HepG2 (cell line): ENCODE measurements at regions not wholly inside any gene's neighbourhood (a gene's known extent, or its start where the extent isn't known, plus 50 kb on each side); places are given as distances from the start of the nearest gene placed in this dataset.

ENCODE experiments used
- ATAC-seq: fragments of 200-7000 bp; cut with Tn5 transposase; 3 replicates; pipeline ENCODE4 v1.9.1; 2020; ENCODE audit warnings: mild to moderate bottlenecking, moderate library complexity
- BruUV-seq: library from RNA; stranded (reverse); fragments of 400-500 nt; replicated peaks from 2 replicates; lab custom pipeline; 2021; lab: Mats Ljungman, UMichigan
- CTCF ChIA-PET: fragments of 300-600 bp; formaldehyde crosslinking; extraction: SDS; loops from one replicate; lab custom pipeline; 2021; ENCODE audit warnings: low total read pairs, inconsistent platforms, low intra/inter-chr PET ratio; lab: Yijun Ruan, JAX
- POLR2A ChIA-PET: fragments of 350-600 bp; sonication (Branson Sonifier 250); formaldehyde crosslinking; loops from one replicate; lab custom pipeline; 2020; ENCODE audit warnings: antibody characterized with exemption, inconsistent platforms; lab: Yijun Ruan, JAX
- DNase-seq: peaks from one replicate; pipeline ENCODE4 v3.0.0-alpha.2; 2015; ENCODE audit warnings: low spot score
- FAIRE-seq: peaks from 3 replicates; lab custom pipeline; 2011; peaks lifted over from hg19 to GRCh38; lab: Jason Lieb, UNC
- H2AFZ ChIP-seq: one replicate; pipeline ENCODE4 v1.6.1; 2011; ENCODE audit warnings: low read length, inconsistent platforms
- H3K27ac ChIP-seq: fragments of 300-600 bp; 3 replicates; pipeline ENCODE4 v1.8.0; 2011; ENCODE audit warnings: mixed run types, mild to moderate bottlenecking, mixed read lengths, low read length, inconsistent platforms; ENCODE audit not compliant: insufficient read depth; ENCODE audit errors: extremely low read length
- H3K27me3 ChIP-seq, 2 experiments: fragments of 200-600 bp in 1 of 2; 2 replicates in 1 of 2; 3 replicates in 1 of 2; pipeline versions ENCODE4 v1.6.0 to v1.8.0; 2011; ENCODE audit warnings: low read length in 2 of 2, mild to moderate bottlenecking in 2 of 2, moderate library complexity in 2 of 2, inconsistent platforms in 1 of 2; ENCODE audit not compliant: insufficient read depth in 2 of 2, control insufficient read depth in 1 of 2
- H3K36me3 ChIP-seq, 2 experiments: fragments of 200-600 bp in 1 of 2; replicated peaks in 1 of 2; 2 replicates in 1 of 2; 3 replicates in 1 of 2; pipeline versions ENCODE4 v1.5.1 to v1.8.0; 2011; ENCODE audit warnings: low read length in 2 of 2, inconsistent platforms in 1 of 2; ENCODE audit not compliant: insufficient read depth in 2 of 2, control insufficient read depth in 1 of 2
- H3K4me1 ChIP-seq: 2 replicates; pipeline ENCODE4 v1.5.1; 2012; ENCODE audit warnings: low read length, inconsistent platforms; ENCODE audit not compliant: insufficient read depth
- H3K4me2 ChIP-seq: 2 replicates; pipeline ENCODE4 v1.6.0; 2011; ENCODE audit warnings: low read depth, low read length, inconsistent platforms
- H3K4me3 ChIP-seq, 3 experiments: fragments of 200-600 bp in 1 of 3; sonication (generic), shearing (Covaris generic) in 1 of 3; replicated peaks in 1 of 3; 2 replicates each; pipeline ENCODE4 v1.5.1; 2011 to 2016; ENCODE audit warnings: low read length in 3 of 3, inconsistent platforms in 2 of 3, low read depth in 2 of 3, mild to moderate bottlenecking in 2 of 3, control low read depth in 1 of 3, mixed read lengths in 1 of 3; ENCODE audit not compliant: insufficient read depth in 1 of 3
- H3K79me2 ChIP-seq: one replicate; pipeline ENCODE4 v1.6.1; 2011; ENCODE audit warnings: low read length, inconsistent platforms; ENCODE audit not compliant: insufficient read depth
- H3K9ac ChIP-seq: 2 replicates; pipeline ENCODE4 v1.6.0; 2011; ENCODE audit warnings: mild to moderate bottlenecking, low read depth, low read length, inconsistent platforms; ENCODE audit not compliant: insufficient read depth
- H3K9me3 ChIP-seq: 2 replicates; pipeline ENCODE4 v1.5.1; 2012; ENCODE audit warnings: mild to moderate bottlenecking, low read length
- H4K20me1 ChIP-seq: 2 replicates; pipeline ENCODE4 v1.6.0; 2011; ENCODE audit warnings: inconsistent platforms, mild to moderate bottlenecking, low read length, moderate library complexity; ENCODE audit not compliant: insufficient read depth
- ATF7 ChIP-seq, 2 experiments: fragments of 450-650 bp in 1 of 2; sonication (generic) in 1 of 2; formaldehyde crosslinking in 1 of 2; IDR thresholded peaks; 2 replicates each; pipeline versions ENCODE4 v1.4.0 to v1.6.1; 2016 to 2020; ENCODE audit warnings: antibody characterized with exemption in 1 of 2, mild to moderate bottlenecking in 1 of 2, missing genetic modification reagents in 1 of 2
- CEBPB ChIP-seq: IDR thresholded peaks from 2 replicates; pipeline ENCODE4 v1.6.1; 2011; ENCODE audit warnings: low read depth, low read length, improper control_type of control experiment, borderline replicate concordance
- CEBPG ChIP-seq: IDR thresholded peaks from 2 replicates; pipeline ENCODE4 v1.6.1; 2016
- FOXM1 ChIP-seq: sonication (generic); formaldehyde crosslinking; IDR thresholded peaks from 2 replicates; pipeline ENCODE4 v1.5.0; 2020; ENCODE audit warnings: missing genetic modification reagents
- FUBP1 ChIP-seq: sonication (generic); formaldehyde crosslinking; IDR thresholded peaks from 2 replicates; pipeline ENCODE4 v1.5.1; 2020; ENCODE audit warnings: missing genetic modification reagents, mild to moderate bottlenecking, borderline replicate concordance
- MYPOP ChIP-seq: sonication (generic); formaldehyde crosslinking; IDR thresholded peaks from 2 replicates; pipeline ENCODE4 v1.8.1; 2023; ENCODE audit warnings: mild to moderate bottlenecking, moderate library complexity, missing genetic modification reagents
- SMYD3 ChIP-seq: sonication (generic); formaldehyde crosslinking; IDR thresholded peaks from 2 replicates; pipeline ENCODE4 v1.8.1; 2023; ENCODE audit warnings: mild to moderate bottlenecking, missing genetic modification reagents
- SNAPC2 ChIP-seq: sonication (generic); formaldehyde crosslinking; IDR thresholded peaks from 2 replicates; pipeline ENCODE4 v1.8.1; 2022; ENCODE audit warnings: mild to moderate bottlenecking, missing genetic modification reagents
- ZBTB44 ChIP-seq: sonication (generic); formaldehyde crosslinking; IDR thresholded peaks from 2 replicates; pipeline ENCODE4 v1.4.0; 2020; ENCODE audit warnings: missing genetic modification reagents
- ZMAT3 ChIP-seq: sonication (generic); formaldehyde crosslinking; conservative IDR thresholded peaks from 2 replicates; pipeline ENCODE4 v1.7.0; 2021; ENCODE audit warnings: missing genetic modification reagents
- ZNF563 ChIP-seq: sonication (generic); formaldehyde crosslinking; IDR thresholded peaks from 2 replicates; pipeline ENCODE4 v1.8.0; 2022; ENCODE audit warnings: mild to moderate bottlenecking, moderate library complexity, missing genetic modification reagents
- WGBS: methylation state at CpG from one replicate; pipeline ENCODE4 v1.1.6; 2017; ENCODE audit warnings: low lambda C conversion rate; 5-methylcytosine and 5-hydroxymethylcytosine counted together
- in situ Hi-C: cut with HindIII; loops from 2 replicates; pipeline ENCODE4 v1.10.0; 2017; ENCODE audit warnings: low pct_unique_long_range_greater_than_20kb; ENCODE audit not compliant: extremely low pct_ligation_motif_present
- intact Hi-C: fragments of 100-400 bp; cut with micrococcal nuclease; formaldehyde crosslinking; loops from one replicate; pipeline ENCODE4 v1.10.0; 2022; ENCODE audit not compliant: unreplicated experiment
- TF ChIP-seq, protein P1 (sequence below): sonication (generic); formaldehyde crosslinking; IDR thresholded peaks from 2 replicates; pipeline ENCODE4 v1.5.0; 2020; ENCODE audit warnings: mild to moderate bottlenecking, missing genetic modification reagents

DNA sequence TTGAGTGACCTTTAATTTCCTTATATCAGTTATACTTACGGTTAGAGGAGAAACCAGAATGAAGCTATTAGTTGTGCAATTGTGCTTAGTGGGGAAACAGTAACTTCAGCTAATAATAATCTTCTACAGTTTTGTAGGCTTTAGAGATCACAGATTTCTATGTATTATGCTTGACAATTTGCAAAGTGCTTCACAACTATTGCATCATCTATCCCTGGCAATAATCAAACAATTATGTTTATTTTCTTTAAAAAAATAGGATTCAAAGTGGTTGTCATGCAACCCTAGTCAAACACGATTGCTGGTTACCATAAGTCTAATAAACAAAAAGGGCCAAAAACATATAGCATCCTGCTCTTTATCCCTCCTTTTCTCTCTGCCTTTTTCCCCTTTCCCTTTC lies 530.3 kb downstream of the NXPH1 start:
- DNase-seq (no peak), FAIRE-seq (no peak), ATAC-seq (no peak)
- no peak overlapping the region for H3K27ac ChIP-seq
- POLR2A ChIA-PET = no interaction called here
- H3K4me2 ChIP-seq = no peak overlapping the region
- H2AFZ ChIP-seq = no peak overlapping the region
- no peaks in the 10 kb centered on the region for H3K27me3 ChIP-seq
- TF ChIP-seq ATF7 (IDR thresholded peaks at IDR 0.05) (peak; percentile 39; the same call in 1 of the 2 replicates), ATF7 (CRISPR knock-in tag; IDR thresholded peaks at IDR 0.05) (no peak), CEBPB (peak; percentile 41; the same call in 1 of the 2 replicates), ZBTB44 (CRISPR knock-in tag) (no peak)
- intact Hi-C loops = no loop called here
- whole genome bisulfite sequencing = 2% methylated on average over 2 of the region's 2 CpGs
- no peaks in the 10 kb centered on the region for H4K20me1 ChIP-seq
- no peaks in the 10 kb centered on the region for H3K4me1 ChIP-seq
- no TSS peak for BruUV-seq
- H3K9ac ChIP-seq = no peak overlapping the region
- in situ Hi-C loops = no loop called here
- no peak overlapping the region for H3K4me3 ChIP-seq
- peaks cover 59% of the 10 kb centered on the region for H3K9me3 ChIP-seq
- H3K36me3 ChIP-seq = no peaks in the 10 kb centered on the region
- no peaks in the 10 kb centered on the region for H3K79me2 ChIP-seq
- CTCF ChIA-PET = no interaction called here

DNA sequence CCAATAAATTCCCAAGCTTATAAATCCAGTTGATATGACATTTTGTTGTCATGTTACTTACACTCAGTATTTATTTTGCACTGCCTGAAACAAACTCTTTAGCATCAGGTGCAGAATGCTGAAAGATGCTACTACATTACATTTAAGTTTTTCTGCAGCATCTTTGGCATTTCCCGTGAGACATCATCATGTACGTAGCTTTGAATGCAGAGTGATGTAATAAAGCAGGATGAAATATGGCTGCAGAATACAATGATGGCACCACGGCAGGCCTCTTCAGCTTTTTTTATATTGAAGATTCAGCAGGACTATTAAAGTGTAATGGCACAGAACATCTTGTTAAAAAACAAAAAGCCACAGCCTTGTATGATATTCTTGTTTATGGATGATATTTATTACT lies 531.8 kb downstream of the NXPH1 start:
- DNase-seq (no peak), ATAC-seq (no peak), FAIRE-seq (no peak)
- in situ Hi-C loops = no loop called here
- Histone ChIP-seq H3K4me2 (no peak overlapping the region), H3K4me1 (no peaks in the 10 kb centered on the region), H4K20me1 (no peaks in the 10 kb centered on the region), H3K4me3 (no peak overlapping the region), H3K27me3 (no peaks in the 10 kb centered on the region), H2AFZ (no peak overlapping the region), H3K79me2 (no peaks in the 10 kb centered on the region), H3K9me3 (peaks cover 59% of the 10 kb centered on the region), H3K9ac (no peak overlapping the region), H3K36me3 (no peaks in the 10 kb centered on the region), H3K27ac (no peak overlapping the region)
- WGBS = 3% methylated on average over 3 of the region's 3 CpGs
- TF ChIP-seq SNAPC2 = no peak
- TF ChIP-seq, protein P1, sequence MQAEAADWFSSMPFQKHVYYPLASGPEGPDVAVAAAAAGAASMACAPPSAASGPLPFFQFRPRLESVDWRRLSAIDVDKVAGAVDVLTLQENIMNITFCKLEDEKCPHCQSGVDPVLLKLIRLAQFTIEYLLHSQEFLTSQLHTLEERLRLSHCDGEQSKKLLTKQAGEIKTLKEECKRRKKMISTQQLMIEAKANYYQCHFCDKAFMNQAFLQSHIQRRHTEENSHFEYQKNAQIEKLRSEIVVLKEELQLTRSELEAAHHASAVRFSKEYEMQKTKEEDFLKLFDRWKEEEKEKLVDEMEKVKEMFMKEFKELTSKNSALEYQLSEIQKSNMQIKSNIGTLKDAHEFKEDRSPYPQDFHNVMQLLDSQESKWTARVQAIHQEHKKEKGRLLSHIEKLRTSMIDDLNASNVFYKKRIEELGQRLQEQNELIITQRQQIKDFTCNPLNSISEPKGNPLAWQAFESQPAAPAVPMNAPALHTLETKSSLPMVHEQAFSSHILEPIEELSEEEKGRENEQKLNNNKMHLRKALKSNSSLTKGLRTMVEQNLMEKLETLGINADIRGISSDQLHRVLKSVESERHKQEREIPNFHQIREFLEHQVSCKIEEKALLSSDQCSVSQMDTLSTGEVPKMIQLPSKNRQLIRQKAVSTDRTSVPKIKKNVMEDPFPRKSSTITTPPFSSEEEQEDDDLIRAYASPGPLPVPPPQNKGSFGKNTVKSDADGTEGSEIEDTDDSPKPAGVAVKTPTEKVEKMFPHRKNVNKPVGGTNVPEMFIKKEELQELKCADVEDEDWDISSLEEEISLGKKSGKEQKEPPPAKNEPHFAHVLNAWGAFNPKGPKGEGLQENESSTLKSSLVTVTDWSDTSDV = no peak
- TF ChIP-seq CEBPG (CRISPR knock-in tag) = no peak
- TF ChIP-seq MYPOP = no peak
- TF ChIP-seq SMYD3 (CRISPR knock-in tag) = no peak
- TF ChIP-seq ZMAT3 (CRISPR knock-in tag) = no peak
- no peak for TF ChIP-seq ZNF563
- TF ChIP-seq FOXM1 (CRISPR knock-in tag) = no peak
- TF ChIP-seq FUBP1 (CRISPR knock-in tag) = no peak
- ChIA-PET POLR2A (no interaction called here), CTCF (no interaction called here)
- no TSS peak for BruUV-seq
- intact Hi-C loops = no loop called here
